D341Med (cell line): ENCODE measurements at regions not wholly inside any gene's neighbourhood (a gene's known extent, or its start where the extent isn't known, plus 50 kb on each side); places are given as distances from the start of the nearest gene placed in this dataset.

ENCODE experiments used
- DNase-seq: peaks from one replicate; pipeline ENCODE4 v3.0.0; 2012; ENCODE audit warnings: low spot score

DNA sequence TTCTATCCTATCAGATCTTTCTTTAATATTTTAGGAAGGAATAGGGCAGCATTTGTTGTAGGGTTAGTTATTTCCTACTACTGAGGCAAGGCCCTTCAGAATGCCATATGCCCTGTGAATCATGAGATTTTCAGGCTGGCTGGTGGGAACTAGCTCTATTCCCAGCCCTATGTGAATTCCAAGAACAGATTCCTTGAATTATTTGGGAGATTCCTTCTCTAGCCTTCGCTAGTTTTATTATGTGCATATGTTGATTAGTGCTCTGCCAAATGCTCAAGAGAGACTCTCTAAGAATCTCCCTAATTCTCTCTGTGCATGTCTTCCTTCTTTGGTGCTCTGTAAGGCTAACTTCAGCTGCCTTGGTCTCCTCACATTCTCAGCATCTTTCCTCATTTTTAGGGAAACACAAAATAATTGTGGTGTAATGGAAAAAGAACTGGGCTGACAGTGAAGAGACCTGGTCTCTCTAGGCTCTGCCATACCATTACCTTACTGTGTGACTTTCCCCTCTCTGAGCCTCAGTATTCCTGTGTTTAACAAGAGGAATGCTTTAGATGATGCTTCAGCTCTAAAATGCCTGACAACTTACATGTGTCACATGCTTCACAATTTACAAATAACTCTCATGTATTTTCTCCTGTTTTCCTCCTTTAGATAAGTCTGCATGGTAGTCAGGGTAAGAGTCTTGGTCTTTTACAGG is 79.7 kb downstream of the VMA21 start:
- no peak for DNase-seq

DNA sequence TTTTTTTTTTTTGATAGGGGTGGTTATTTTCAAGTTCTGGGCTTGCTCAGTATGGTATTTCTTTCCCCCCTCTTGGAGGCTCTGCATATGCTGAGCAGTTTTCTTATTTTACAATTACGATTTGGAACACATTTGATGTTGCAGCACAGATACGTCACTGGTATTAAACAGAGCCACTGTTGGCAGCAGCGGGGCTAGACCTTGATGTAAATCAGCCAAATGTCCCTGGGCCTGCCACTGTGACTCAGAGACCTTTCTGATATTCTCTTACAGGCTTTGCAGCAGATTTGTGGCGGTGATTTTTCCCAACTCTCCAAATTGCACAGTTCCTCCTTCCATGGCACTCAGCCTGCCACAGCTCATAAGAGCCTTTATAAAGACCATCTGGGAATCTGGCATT is 81.1 kb downstream of the VMA21 start:
- no peak for DNase-seq

DNA sequence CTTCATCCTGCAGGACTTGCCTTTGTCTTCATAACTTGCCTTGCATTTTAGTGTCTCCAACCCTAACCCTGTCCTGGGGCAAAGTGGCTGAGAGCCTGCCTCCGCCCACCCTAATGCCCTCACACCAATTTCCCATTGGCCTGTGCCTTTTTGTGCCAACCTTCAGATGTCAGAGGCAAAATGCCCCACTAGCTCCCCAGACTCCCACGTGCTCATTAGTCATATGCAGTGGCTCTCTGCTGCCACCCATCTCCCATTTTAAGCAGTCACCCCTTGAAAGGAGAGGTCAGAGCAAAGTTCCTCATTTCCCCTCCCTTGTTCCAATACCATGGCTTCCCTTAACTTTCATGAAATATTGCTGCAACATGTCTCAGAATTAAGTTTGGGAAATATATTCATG is 74.8 kb upstream of the PASD1 start:
- DNase-seq = peak; percentile 34

DNA sequence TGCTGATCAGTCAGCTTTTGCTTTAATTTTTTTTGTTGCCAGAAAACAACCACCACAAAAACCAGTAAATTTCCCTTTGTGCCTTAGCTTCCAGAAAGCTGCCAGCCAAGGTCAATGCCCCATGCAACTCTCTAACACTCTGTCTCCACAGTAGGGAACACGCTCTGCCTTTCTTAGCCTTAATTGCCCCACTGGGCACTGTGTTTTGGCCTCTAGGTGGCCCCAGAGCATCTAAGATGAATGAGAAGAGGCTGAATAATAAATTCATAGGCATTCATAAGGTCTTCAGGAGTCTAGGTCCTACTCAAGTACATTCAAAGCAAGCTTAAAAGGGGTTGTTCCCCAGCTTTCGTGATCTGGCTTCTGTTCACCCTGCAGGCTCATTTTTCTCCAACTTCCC is 57.7 kb upstream of the PASD1 start:
- peak; percentile 52 for DNase-seq

- no peak for DNase-seq
Observed at GRCh38 chrX:151510203-151510602, 53.3 kb upstream of the PASD1 start.

GRCh38 chrX:151513472-151513871 is 50.0 kb upstream of the PASD1 start:
- DNase-seq = peak; percentile 50
